Spleen (tissue), 7 donors: ENCODE measurements at regions not wholly inside any gene's neighbourhood (a gene's known extent, or its start where the extent isn't known, plus 50 kb on each side); places are given as distances from the start of the nearest gene placed in this dataset.

Source experiments
- POLR2A ChIP-seq, 3 donors: fragments of 450-650 bp; IDR thresholded peaks; one replicate each; pipeline ENCODE4 v1.5.1; 2017; ENCODE audit warnings: antibody characterized with exemption in 3 of 3, mild to moderate bottlenecking in 1 of 3
- TF ChIP-seq, protein P1 (sequence below), 11 experiments: fragments of 200-600 bp in 7 of 11; fragments of 450-650 bp in 4 of 11; sonication (generic) in 4 of 11; IDR thresholded peaks in 8 of 11; conservative IDR thresholded peaks in 3 of 11; 1 replicate in 7 of 11; 2 replicates in 4 of 11; pipeline versions ENCODE4 v1.4.0 to v1.8.0; 2016 to 2021; ENCODE audit warnings: antibody characterized with exemption in 11 of 11, inconsistent platforms in 4 of 11, mild to moderate bottlenecking in 1 of 11
- donor health status: DM: no; HTN: no; CAD: no; lungs with moderate emphysema.
- donor health status: DM: no; HTN: no; CAD: no.
- donor health status: DM: no; HTN: no; CAD: no.

DNA sequence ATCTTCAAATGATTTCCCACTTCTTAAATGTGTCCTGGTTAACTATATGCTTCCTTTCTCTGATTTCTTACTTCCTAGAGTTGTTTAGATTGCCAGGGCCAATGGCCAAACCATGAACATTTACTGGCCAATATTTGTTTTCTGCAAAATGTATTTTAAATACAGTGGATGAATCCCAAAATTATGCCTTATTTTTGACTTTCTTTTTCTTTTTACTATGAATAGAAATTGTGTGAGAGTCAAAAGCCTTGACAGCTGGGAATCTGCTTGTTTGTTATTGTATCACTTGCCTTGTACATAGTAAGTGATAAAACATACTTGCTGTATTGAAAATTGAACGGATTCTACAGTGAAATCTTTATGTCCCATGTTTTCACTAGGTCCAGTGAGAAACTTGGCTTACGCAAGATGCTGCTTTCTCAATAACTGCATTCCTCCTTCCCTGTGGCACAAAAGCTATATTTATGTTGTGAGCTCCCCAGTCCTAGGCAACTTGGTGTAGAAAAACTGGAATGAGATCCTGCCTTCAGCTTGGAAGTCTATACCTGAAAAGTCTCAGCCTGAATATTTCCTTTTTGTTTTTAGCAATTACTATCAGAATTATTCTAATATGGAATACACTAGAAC lies 295.2 kb downstream of the EPHA7 start:
- no peak for TF ChIP-seq POLR2A (IDR thresholded peaks at IDR 0.05)
- TF ChIP-seq, protein P1, sequence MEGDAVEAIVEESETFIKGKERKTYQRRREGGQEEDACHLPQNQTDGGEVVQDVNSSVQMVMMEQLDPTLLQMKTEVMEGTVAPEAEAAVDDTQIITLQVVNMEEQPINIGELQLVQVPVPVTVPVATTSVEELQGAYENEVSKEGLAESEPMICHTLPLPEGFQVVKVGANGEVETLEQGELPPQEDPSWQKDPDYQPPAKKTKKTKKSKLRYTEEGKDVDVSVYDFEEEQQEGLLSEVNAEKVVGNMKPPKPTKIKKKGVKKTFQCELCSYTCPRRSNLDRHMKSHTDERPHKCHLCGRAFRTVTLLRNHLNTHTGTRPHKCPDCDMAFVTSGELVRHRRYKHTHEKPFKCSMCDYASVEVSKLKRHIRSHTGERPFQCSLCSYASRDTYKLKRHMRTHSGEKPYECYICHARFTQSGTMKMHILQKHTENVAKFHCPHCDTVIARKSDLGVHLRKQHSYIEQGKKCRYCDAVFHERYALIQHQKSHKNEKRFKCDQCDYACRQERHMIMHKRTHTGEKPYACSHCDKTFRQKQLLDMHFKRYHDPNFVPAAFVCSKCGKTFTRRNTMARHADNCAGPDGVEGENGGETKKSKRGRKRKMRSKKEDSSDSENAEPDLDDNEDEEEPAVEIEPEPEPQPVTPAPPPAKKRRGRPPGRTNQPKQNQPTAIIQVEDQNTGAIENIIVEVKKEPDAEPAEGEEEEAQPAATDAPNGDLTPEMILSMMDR (IDR thresholded peaks at IDR 0.05 in 8 of 11, conservative IDR thresholded peaks at IDR 0.05 in 3 of 11): no peak
